HUES6 (cell line): ENCODE measurements at regions not wholly inside any gene's neighbourhood (a gene's known extent, or its start where the extent isn't known, plus 50 kb on each side); places are given as distances from the start of the nearest gene placed in this dataset.

ENCODE experiments used
- H3K27ac ChIP-seq: 2 replicates; pipeline ENCODE4 v1.7.0; 2013; ENCODE audit warnings: low read depth, mild to moderate bottlenecking, low read length, inconsistent platforms
- H3K27me3 ChIP-seq: 2 replicates; pipeline ENCODE4 v1.6.1; 2013; ENCODE audit warnings: low read length; ENCODE audit not compliant: control insufficient read depth, insufficient read depth
- H3K36me3 ChIP-seq: 2 replicates; pipeline ENCODE4 v1.6.1; 2013; ENCODE audit warnings: low read length; ENCODE audit not compliant: control insufficient read depth, insufficient read depth
- H3K4me1 ChIP-seq: 2 replicates; pipeline ENCODE4 v1.6.1; 2013; ENCODE audit warnings: low read length; ENCODE audit not compliant: control insufficient read depth, insufficient read depth
- H3K4me3 ChIP-seq: 2 replicates; pipeline ENCODE4 v1.5.1; 2013; ENCODE audit warnings: low read depth, low read length
- H3K9ac ChIP-seq: one replicate; pipeline ENCODE4 v1.6.1; 2013; ENCODE audit warnings: mild to moderate bottlenecking, low read length
- H3K9me3 ChIP-seq: 2 replicates; pipeline ENCODE4 v1.6.1; 2013; ENCODE audit warnings: low read depth, low read length; ENCODE audit not compliant: control insufficient read depth, insufficient read depth

GRCh38 chr18:78768221-78768620 lies 211.4 kb upstream of the SALL3 start:
- no peaks in the 10 kb centered on the region for H3K36me3 ChIP-seq
- peaks cover 18% of the 10 kb centered on the region for H3K4me1 ChIP-seq
- H3K9ac ChIP-seq, result no peak overlapping the region
- H3K27ac ChIP-seq, result no peak overlapping the region
- H3K9me3 ChIP-seq, result no peaks in the 10 kb centered on the region
- no peaks in the 10 kb centered on the region; the same call in 1 of the 2 replicates for H3K27me3 ChIP-seq
- no peak overlapping the region for H3K4me3 ChIP-seq

GRCh38 chr18:78768656-78769501 lies 210.7 kb upstream of the SALL3 start:
- Histone ChIP-seq H3K4me3 (no peak overlapping the region), H3K4me1 (peaks cover 18% of the 10 kb centered on the region), H3K9me3 (no peaks in the 10 kb centered on the region), H3K27me3 (no peaks in the 10 kb centered on the region; the same call in 1 of the 2 replicates), H3K36me3 (no peaks in the 10 kb centered on the region), H3K9ac (no peak overlapping the region), H3K27ac (no peak overlapping the region)

GRCh38 chr18:78769502-78770105 lies 210.0 kb upstream of the SALL3 start:
- Histone ChIP-seq H3K27ac (no peak overlapping the region), H3K27me3 (no peaks in the 10 kb centered on the region; the same call in 1 of the 2 replicates), H3K4me3 (no peak overlapping the region), H3K4me1 (peaks cover 18% of the 10 kb centered on the region), H3K9me3 (no peaks in the 10 kb centered on the region), H3K36me3 (no peaks in the 10 kb centered on the region), H3K9ac (no peak overlapping the region)

- H3K4me1 ChIP-seq, result peaks cover 18% of the 10 kb centered on the region
- no peaks in the 10 kb centered on the region for H3K9me3 ChIP-seq
- no peak overlapping the region for H3K4me3 ChIP-seq
- no peak overlapping the region for H3K27ac ChIP-seq
- no peaks in the 10 kb centered on the region; the same call in 1 of the 2 replicates for H3K27me3 ChIP-seq
- no peaks in the 10 kb centered on the region for H3K36me3 ChIP-seq
- H3K9ac ChIP-seq, result no peak overlapping the region
These were observed 209.3 kb upstream of the SALL3 start for GRCh38 chr18:78770139-78770822.

GRCh38 chr18:78770823-78771139 lies 208.8 kb upstream of the SALL3 start:
- no peak overlapping the region for H3K9ac ChIP-seq
- no peaks in the 10 kb centered on the region for H3K9me3 ChIP-seq
- no peaks in the 10 kb centered on the region; the same call in 1 of the 2 replicates for H3K27me3 ChIP-seq
- H3K4me3 ChIP-seq, result no peak overlapping the region
- no peak overlapping the region for H3K27ac ChIP-seq
- no peaks in the 10 kb centered on the region for H3K36me3 ChIP-seq
- H3K4me1 ChIP-seq, result peaks cover 18% of the 10 kb centered on the region

GRCh38 chr18:78771496-78772359 lies 207.9 kb upstream of the SALL3 start:
- Histone ChIP-seq H3K27ac (no peak overlapping the region), H3K27me3 (no peaks in the 10 kb centered on the region), H3K9me3 (no peaks in the 10 kb centered on the region), H3K9ac (no peak overlapping the region), H3K36me3 (no peaks in the 10 kb centered on the region), H3K4me3 (no peak overlapping the region), H3K4me1 (peaks cover 18% of the 10 kb centered on the region)

GRCh38 chr18:78772360-78773302 lies 207.0 kb upstream of the SALL3 start:
- Histone ChIP-seq H3K36me3 (no peaks in the 10 kb centered on the region), H3K27ac (no peak overlapping the region), H3K9ac (no peak overlapping the region), H3K4me1 (peaks cover 18% of the 10 kb centered on the region), H3K27me3 (no peaks in the 10 kb centered on the region), H3K4me3 (no peak overlapping the region), H3K9me3 (no peaks in the 10 kb centered on the region)

- H3K4me1 ChIP-seq, result peaks cover 18% of the 10 kb centered on the region
- H3K4me3 ChIP-seq, result no peak overlapping the region
- H3K9ac ChIP-seq, result no peak overlapping the region
- no peaks in the 10 kb centered on the region for H3K9me3 ChIP-seq
- no peak overlapping the region for H3K27ac ChIP-seq
- no peaks in the 10 kb centered on the region for H3K36me3 ChIP-seq
- H3K27me3 ChIP-seq, result no peaks in the 10 kb centered on the region
These were observed 206.3 kb upstream of the SALL3 start for GRCh38 chr18:78773303-78773755.

- Histone ChIP-seq H3K9ac (no peak overlapping the region), H3K36me3 (no peaks in the 10 kb centered on the region), H3K9me3 (no peaks in the 10 kb centered on the region), H3K27me3 (no peaks in the 10 kb centered on the region), H3K4me1 (peaks cover 16% of the 10 kb centered on the region), H3K27ac (no peak overlapping the region), H3K4me3 (no peak overlapping the region)
These were observed 205.8 kb upstream of the SALL3 start for GRCh38 chr18:78773819-78774218.

- no peaks in the 10 kb centered on the region for H3K9me3 ChIP-seq
- H3K27ac ChIP-seq, result no peak overlapping the region
- no peak overlapping the region for H3K9ac ChIP-seq
- no peak overlapping the region for H3K4me3 ChIP-seq
- H3K27me3 ChIP-seq, result no peaks in the 10 kb centered on the region
- H3K4me1 ChIP-seq, result peaks cover 7% of the 10 kb centered on the region
- no peaks in the 10 kb centered on the region for H3K36me3 ChIP-seq
These were observed 204.9 kb upstream of the SALL3 start for GRCh38 chr18:78774741-78775141.
